Neutrophil (primary cell): ENCODE measurements at regions not wholly inside any gene's neighbourhood (a gene's known extent, or its start where the extent isn't known, plus 50 kb on each side); places are given as distances from the start of the nearest gene placed in this dataset.

Source experiments
- H3K27ac ChIP-seq: fragments of 200-600 bp; sonication (generic); 2 replicates; pipeline ENCODE4 v1.5.1; 2016; ENCODE audit warnings: mild to moderate bottlenecking, moderate library complexity
- H3K27me3 ChIP-seq: fragments of 200-600 bp; sonication (generic); 2 replicates; pipeline ENCODE4 v1.6.0; 2016; ENCODE audit warnings: mild to moderate bottlenecking
- H3K36me3 ChIP-seq: fragments of 200-600 bp; sonication (generic); 2 replicates; pipeline ENCODE4 v1.5.1; 2017
- H3K4me1 ChIP-seq, 2 experiments: fragments of 200-600 bp in 1 of 2; sonication (generic) in 1 of 2; 1 replicate in 1 of 2; 2 replicates in 1 of 2; pipeline versions ENCODE4 v1.5.1 to v1.6.1; 2013 to 2016; ENCODE audit warnings: low read depth in 1 of 2, low read length in 1 of 2, mild to moderate bottlenecking in 1 of 2, moderate library complexity in 1 of 2; ENCODE audit not compliant: control insufficient read depth in 1 of 2, insufficient read depth in 1 of 2
- H3K4me3 ChIP-seq, 2 experiments: fragments of 200-600 bp in 1 of 2; sonication (generic) in 1 of 2; 1 replicate in 1 of 2; 2 replicates in 1 of 2; pipeline ENCODE4 v1.5.1; 2013 to 2016; ENCODE audit warnings: low read depth in 1 of 2, low read length in 1 of 2, mild to moderate bottlenecking in 1 of 2, moderate library complexity in 1 of 2
- H3K9me3 ChIP-seq: fragments of 200-600 bp; sonication (generic); 2 replicates; pipeline ENCODE4 v1.5.1; 2016
- CTCF ChIP-seq: fragments of 200-600 bp; sonication (generic); IDR thresholded peaks from 2 replicates; pipeline ENCODE4 v1.5.1; 2016; ENCODE audit warnings: antibody characterized with exemption

DNA sequence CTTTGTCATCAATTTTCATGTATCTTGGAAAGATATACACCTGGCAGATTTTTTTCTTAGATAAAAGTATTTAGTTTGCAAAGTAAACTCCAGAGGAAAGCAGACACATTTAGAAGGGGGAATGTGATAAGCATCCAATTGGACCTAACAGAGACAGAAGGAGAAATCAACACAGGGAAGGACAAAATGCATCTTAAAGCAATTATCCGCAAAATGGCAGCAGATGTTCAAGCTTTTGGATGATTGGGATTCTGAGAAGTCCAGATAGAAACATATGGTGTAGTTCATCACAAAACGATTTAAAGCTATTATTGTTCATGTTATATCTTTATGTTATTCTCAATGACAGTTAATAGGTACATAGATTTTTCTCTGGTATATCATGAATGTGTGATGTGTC, 1153.1 kb upstream of the B3GALT2 start:
- Histone ChIP-seq H3K9me3 (no peaks in the 10 kb centered on the region), H3K4me3 (no peak overlapping the region), H3K36me3 (no peaks in the 10 kb centered on the region), H3K27ac (no peak overlapping the region), H3K4me1 (no peaks in the 10 kb centered on the region), H3K27me3 (no peaks in the 10 kb centered on the region)
- TF ChIP-seq CTCF = no peak

DNA sequence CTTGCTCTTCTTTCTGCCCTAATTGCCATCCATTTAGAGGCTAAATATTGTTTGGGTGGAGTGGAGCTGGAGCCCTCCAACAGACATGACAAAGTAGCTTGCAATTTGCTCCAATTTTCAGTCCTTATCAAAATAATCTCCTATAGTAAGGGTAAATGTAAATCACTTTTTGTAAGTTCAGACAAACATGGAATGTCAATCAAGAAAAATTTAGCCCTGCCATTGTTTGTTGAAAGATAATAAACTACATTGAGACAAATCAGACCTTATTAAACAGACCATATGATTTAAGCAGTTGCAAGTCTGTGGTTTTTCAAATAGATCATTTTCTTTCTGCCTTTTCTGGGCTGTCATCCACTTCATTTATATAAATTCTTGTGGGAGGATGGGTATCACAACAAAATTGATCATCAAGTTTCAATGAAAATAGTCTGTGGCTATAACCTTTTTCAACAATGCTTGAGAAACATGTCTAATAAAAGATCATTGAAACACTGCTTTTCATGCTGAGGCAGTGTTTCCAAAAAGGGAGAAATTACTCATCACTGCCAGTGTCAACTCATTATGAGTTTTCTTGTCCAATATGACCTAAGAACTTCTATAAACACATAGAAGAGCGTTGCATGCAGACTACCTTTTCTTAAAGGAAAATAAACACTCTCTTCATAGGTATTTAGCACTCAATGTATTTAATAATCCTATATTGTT, 1152.0 kb upstream of the B3GALT2 start:
- no peaks in the 10 kb centered on the region for H3K36me3 ChIP-seq
- H3K27me3 ChIP-seq = no peaks in the 10 kb centered on the region
- H3K4me3 ChIP-seq = no peak overlapping the region
- H3K27ac ChIP-seq = no peak overlapping the region
- TF ChIP-seq CTCF = no peak
- no peaks in the 10 kb centered on the region for H3K4me1 ChIP-seq
- no peaks in the 10 kb centered on the region for H3K9me3 ChIP-seq

GRCh38 chr1:194333240-194333639, 1146.8 kb upstream of the B3GALT2 start:
- no peaks in the 10 kb centered on the region for H3K4me1 ChIP-seq
- H3K27ac ChIP-seq = no peak overlapping the region
- H3K4me3 ChIP-seq = no peak overlapping the region
- no peaks in the 10 kb centered on the region for H3K36me3 ChIP-seq
- H3K27me3 ChIP-seq = no peaks in the 10 kb centered on the region
- no peak for TF ChIP-seq CTCF
- no peaks in the 10 kb centered on the region for H3K9me3 ChIP-seq

- H3K27ac ChIP-seq = no peak overlapping the region
- no peaks in the 10 kb centered on the region for H3K9me3 ChIP-seq
- no peak for TF ChIP-seq CTCF
- H3K4me1 ChIP-seq = no peaks in the 10 kb centered on the region
- no peaks in the 10 kb centered on the region for H3K27me3 ChIP-seq
- H3K4me3 ChIP-seq = no peak overlapping the region
- H3K36me3 ChIP-seq = no peaks in the 10 kb centered on the region
Measured at GRCh38 chr1:194331758-194332157, 1145.3 kb upstream of the B3GALT2 start.

GRCh38 chr1:194322751-194323150, 1136.3 kb upstream of the B3GALT2 start:
- Histone ChIP-seq H3K27ac (no peak overlapping the region), H3K9me3 (no peaks in the 10 kb centered on the region), H3K27me3 (no peaks in the 10 kb centered on the region), H3K36me3 (no peaks in the 10 kb centered on the region), H3K4me3 (no peak overlapping the region), H3K4me1 (no peaks in the 10 kb centered on the region)
- TF ChIP-seq CTCF = no peak
